ENCODE measurements at regions not wholly inside any gene's neighbourhood (a gene's known extent, or its start where the extent isn't known, plus 50 kb on each side); places are given as distances from the start of the nearest gene placed in this dataset.

DNA sequence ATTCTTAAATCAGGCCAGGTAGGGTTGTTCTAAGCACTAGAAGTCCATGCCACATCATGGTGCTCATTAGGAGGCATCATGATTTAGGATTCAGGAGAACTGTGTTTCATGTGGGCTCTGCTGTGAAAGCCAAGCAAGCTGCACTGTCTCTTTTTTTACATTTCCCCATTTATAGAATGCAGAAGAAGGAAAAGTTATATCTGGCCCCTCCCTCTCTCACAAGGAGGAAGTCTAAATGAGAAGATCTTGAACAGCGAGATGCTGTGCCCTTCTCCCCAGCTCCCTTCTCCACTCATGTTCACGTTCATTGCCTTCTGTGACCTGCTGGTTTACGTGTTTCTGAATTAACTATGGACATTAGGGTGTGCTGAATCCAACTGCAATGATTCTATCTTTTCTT, 178.5 kb upstream of the RASGRP1 start:
- TF ChIP-seq, protein P1, sequence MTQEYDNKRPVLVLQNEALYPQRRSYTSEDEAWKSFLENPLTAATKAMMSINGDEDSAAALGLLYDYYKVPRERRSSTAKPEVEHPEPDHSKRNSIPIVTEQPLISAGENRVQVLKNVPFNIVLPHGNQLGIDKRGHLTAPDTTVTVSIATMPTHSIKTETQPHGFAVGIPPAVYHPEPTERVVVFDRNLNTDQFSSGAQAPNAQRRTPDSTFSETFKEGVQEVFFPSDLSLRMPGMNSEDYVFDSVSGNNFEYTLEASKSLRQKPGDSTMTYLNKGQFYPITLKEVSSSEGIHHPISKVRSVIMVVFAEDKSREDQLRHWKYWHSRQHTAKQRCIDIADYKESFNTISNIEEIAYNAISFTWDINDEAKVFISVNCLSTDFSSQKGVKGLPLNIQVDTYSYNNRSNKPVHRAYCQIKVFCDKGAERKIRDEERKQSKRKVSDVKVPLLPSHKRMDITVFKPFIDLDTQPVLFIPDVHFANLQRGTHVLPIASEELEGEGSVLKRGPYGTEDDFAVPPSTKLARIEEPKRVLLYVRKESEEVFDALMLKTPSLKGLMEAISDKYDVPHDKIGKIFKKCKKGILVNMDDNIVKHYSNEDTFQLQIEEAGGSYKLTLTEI (CRISPR knock-in tag; conservative IDR thresholded peaks at IDR 0.05), result no peak
- TF ChIP-seq, protein P2, sequence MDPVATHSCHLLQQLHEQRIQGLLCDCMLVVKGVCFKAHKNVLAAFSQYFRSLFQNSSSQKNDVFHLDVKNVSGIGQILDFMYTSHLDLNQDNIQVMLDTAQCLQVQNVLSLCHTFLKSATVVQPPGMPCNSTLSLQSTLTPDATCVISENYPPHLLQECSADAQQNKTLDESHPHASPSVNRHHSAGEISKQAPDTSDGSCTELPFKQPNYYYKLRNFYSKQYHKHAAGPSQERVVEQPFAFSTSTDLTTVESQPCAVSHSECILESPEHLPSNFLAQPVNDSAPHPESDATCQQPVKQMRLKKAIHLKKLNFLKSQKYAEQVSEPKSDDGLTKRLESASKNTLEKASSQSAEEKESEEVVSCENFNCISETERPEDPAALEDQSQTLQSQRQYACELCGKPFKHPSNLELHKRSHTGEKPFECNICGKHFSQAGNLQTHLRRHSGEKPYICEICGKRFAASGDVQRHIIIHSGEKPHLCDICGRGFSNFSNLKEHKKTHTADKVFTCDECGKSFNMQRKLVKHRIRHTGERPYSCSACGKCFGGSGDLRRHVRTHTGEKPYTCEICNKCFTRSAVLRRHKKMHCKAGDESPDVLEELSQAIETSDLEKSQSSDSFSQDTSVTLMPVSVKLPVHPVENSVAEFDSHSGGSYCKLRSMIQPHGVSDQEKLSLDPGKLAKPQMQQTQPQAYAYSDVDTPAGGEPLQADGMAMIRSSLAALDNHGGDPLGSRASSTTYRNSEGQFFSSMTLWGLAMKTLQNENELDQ (CRISPR knock-in tag; IDR thresholded peaks at IDR 0.05; ENCODE audit: borderline replicate concordance), result no peak
- TF ChIP-seq ZEB1 (IDR thresholded peaks at IDR 0.05; ENCODE audit: insufficient replicate concordance, low read depth), result no peak
- no peak for TF ChIP-seq NFE2L2 (IDR thresholded peaks at IDR 0.05; ENCODE audit: low read length)
- TF ChIP-seq NFIC (IDR thresholded peaks at IDR 0.05; ENCODE audit: low read length), result no peak
- TF ChIP-seq, protein P3, sequence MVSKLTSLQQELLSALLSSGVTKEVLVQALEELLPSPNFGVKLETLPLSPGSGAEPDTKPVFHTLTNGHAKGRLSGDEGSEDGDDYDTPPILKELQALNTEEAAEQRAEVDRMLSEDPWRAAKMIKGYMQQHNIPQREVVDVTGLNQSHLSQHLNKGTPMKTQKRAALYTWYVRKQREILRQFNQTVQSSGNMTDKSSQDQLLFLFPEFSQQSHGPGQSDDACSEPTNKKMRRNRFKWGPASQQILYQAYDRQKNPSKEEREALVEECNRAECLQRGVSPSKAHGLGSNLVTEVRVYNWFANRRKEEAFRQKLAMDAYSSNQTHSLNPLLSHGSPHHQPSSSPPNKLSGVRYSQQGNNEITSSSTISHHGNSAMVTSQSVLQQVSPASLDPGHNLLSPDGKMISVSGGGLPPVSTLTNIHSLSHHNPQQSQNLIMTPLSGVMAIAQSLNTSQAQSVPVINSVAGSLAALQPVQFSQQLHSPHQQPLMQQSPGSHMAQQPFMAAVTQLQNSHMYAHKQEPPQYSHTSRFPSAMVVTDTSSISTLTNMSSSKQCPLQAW (CRISPR knock-in tag; IDR thresholded peaks at IDR 0.05), result no peak
- TF ChIP-seq POLR2A (IDR thresholded peaks at IDR 0.05; ENCODE audit: insufficient read depth in 1 of 2, low read depth in 2 of 2, low read length in 2 of 2), result no peak
- TF ChIP-seq RAD51 (IDR thresholded peaks at IDR 0.05; ENCODE audit: borderline replicate concordance), result no peak
- no peak for TF ChIP-seq NONO (IDR thresholded peaks at IDR 0.05)
- no peak for TF ChIP-seq NONO (CRISPR knock-in tag; conservative IDR thresholded peaks at IDR 0.05)
- TF ChIP-seq, protein P4, sequence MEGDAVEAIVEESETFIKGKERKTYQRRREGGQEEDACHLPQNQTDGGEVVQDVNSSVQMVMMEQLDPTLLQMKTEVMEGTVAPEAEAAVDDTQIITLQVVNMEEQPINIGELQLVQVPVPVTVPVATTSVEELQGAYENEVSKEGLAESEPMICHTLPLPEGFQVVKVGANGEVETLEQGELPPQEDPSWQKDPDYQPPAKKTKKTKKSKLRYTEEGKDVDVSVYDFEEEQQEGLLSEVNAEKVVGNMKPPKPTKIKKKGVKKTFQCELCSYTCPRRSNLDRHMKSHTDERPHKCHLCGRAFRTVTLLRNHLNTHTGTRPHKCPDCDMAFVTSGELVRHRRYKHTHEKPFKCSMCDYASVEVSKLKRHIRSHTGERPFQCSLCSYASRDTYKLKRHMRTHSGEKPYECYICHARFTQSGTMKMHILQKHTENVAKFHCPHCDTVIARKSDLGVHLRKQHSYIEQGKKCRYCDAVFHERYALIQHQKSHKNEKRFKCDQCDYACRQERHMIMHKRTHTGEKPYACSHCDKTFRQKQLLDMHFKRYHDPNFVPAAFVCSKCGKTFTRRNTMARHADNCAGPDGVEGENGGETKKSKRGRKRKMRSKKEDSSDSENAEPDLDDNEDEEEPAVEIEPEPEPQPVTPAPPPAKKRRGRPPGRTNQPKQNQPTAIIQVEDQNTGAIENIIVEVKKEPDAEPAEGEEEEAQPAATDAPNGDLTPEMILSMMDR (CRISPR knock-in tag; IDR thresholded peaks at IDR 0.05), result no peak
- TF ChIP-seq YY1 (IDR thresholded peaks at IDR 0.05; ENCODE audit: insufficient read depth, insufficient replicate concordance, low read depth, low read length), result no peak
- TF ChIP-seq, protein P5, sequence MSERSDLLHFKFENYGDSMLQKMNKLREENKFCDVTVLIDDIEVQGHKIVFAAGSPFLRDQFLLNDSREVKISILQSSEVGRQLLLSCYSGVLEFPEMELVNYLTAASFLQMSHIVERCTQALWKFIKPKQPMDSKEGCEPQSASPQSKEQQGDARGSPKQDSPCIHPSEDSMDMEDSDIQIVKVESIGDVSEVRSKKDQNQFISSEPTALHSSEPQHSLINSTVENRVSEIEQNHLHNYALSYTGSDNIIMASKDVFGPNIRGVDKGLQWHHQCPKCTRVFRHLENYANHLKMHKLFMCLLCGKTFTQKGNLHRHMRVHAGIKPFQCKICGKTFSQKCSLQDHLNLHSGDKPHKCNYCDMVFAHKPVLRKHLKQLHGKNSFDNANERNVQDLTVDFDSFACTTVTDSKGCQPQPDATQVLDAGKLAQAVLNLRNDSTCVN (CRISPR knock-in tag; IDR thresholded peaks at IDR 0.05; ENCODE audit: borderline replicate concordance), result no peak
- TF ChIP-seq HCFC1 (IDR thresholded peaks at IDR 0.05; ENCODE audit: low read depth, low read length), result no peak
